ENCODE measurements at regions not wholly inside any gene's neighbourhood (a gene's known extent, or its start where the extent isn't known, plus 50 kb on each side); places are given as distances from the start of the nearest gene placed in this dataset.

DNA sequence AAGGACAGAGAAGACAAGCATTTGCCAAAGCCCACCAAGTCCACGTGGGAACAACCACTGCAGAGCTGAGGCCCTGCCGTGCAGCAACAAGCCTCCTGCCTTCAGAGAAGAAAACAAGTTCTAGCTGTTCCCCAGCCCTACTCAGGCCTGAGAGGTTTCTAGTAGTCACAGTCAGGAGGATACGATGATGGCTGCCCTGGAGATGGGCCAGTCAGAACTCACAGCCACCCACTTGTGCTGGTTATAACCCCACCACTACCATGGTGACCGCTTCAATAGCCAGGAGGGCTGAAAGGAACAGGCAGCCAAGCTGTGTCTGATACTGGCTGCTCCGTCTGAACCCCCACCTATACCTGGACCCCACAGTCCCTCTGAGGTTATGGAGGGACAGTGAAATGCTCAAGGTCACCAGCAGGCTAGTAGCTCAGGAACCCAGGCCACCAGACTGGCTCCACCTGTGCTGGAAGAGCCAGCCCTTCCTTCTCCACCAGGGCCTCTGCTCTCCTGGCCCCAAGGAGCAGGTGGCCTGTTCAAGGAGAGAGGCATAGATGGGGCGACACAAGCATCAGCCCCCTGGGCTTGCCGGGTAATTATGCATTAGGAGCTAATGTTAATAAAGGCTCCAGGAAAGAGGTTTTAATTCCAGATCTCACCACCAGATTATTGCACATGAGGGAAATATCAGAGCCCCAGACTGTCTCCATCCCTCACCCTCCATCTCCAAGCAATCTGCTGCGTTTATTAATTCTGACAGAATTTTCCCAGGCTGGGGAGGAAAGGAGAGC, 125.8 kb upstream of the PCBD1 start:
- TF ChIP-seq CTCF (IDR thresholded peaks at IDR 0.05) (no peak), EZH2phosphoT487 (IDR thresholded peaks at IDR 0.05) (no peak)

All from neural progenitor cell (in vitro differentiated cells).